Endothelial cell of umbilical vein (primary cell): ENCODE measurements at regions not wholly inside any gene's neighbourhood (a gene's known extent, or its start where the extent isn't known, plus 50 kb on each side); places are given as distances from the start of the nearest gene placed in this dataset.
"Not testable (repeated sequence)": the region's sequence is repeated elsewhere in the genome, so short reads cannot be mapped to it uniquely, and the experiment has no call there.

Experiments
- BruUV-seq: library from RNA; stranded (reverse); fragments of 400-500 nt; replicated peaks from 2 replicates; lab custom pipeline; 2021; lab: Mats Ljungman, UMichigan
- CTCF ChIA-PET: fragments of 300-600, 350-600 bp; sonication (Branson Sonifier 250); formaldehyde crosslinking; loops from one replicate; lab custom pipeline; 2021; ENCODE audit warnings: antibody characterized with exemption, inconsistent platforms; lab: Charles Lee
- POLR2A ChIA-PET: fragments of 300-600, 350-600 bp; sonication (Branson Sonifier 250); formaldehyde crosslinking; loops from one replicate; lab custom pipeline; 2021; ENCODE audit warnings: antibody characterized with exemption, inconsistent platforms; lab: Charles Lee
- DNase-seq: peaks from one replicate; pipeline ENCODE4 v3.0.0-alpha.2; 2011; ENCODE audit warnings: low read depth, low spot score
- FAIRE-seq: peaks from 2 replicates; lab custom pipeline; 2011; peaks lifted over from hg19 to GRCh38; lab: Jason Lieb, UNC
- H2AFZ ChIP-seq: 2 replicates; pipeline ENCODE4 v1.6.0; 2012; ENCODE audit warnings: low read depth, low read length, control low read depth, inconsistent platforms
- H3K27ac ChIP-seq: 2 replicates; pipeline ENCODE4 v1.5.1; 2011; ENCODE audit warnings: low read depth, mild to moderate bottlenecking, control low read depth, low read length, moderate library complexity; ENCODE audit not compliant: insufficient read depth
- H3K27me3 ChIP-seq, 2 experiments: 2 replicates each; pipeline versions ENCODE4 v1.6.0 to v1.6.1; 2011; ENCODE audit warnings: low read length in 2 of 2, mixed read lengths in 1 of 2; ENCODE audit not compliant: control insufficient read depth in 2 of 2, insufficient read depth in 2 of 2
- H3K36me3 ChIP-seq, 2 experiments: 2 replicates in 1 of 2; 3 replicates in 1 of 2; pipeline ENCODE4 v1.5.1; 2011; ENCODE audit warnings: low read length in 2 of 2, mild to moderate bottlenecking in 1 of 2, moderate library complexity in 1 of 2; ENCODE audit not compliant: control insufficient read depth in 2 of 2, insufficient read depth in 2 of 2; ENCODE audit errors: extremely low read depth in 1 of 2
- H3K4me1 ChIP-seq: 3 replicates; pipeline ENCODE4 v1.5.1; 2011; ENCODE audit warnings: mild to moderate bottlenecking, low read length; ENCODE audit not compliant: control insufficient read depth, insufficient read depth; ENCODE audit errors: extremely low read depth
- H3K4me2 ChIP-seq: 2 replicates; pipeline ENCODE4 v1.6.1; 2011; ENCODE audit warnings: low read length, control low read depth, mixed read lengths; ENCODE audit not compliant: insufficient read depth
- H3K4me3 ChIP-seq, 3 experiments: fragments of 200-600 bp in 1 of 3; sonication (generic), shearing (Covaris generic) in 1 of 3; replicated peaks in 1 of 3; 2 replicates each; pipeline ENCODE4 v1.5.1; 2011 to 2016; ENCODE audit warnings: control low read depth in 3 of 3, low read length in 3 of 3, mild to moderate bottlenecking in 2 of 3, inconsistent platforms in 1 of 3, low read depth in 1 of 3, moderate library complexity in 1 of 3; ENCODE audit not compliant: insufficient read depth in 1 of 3
- H3K79me2 ChIP-seq: 2 replicates; pipeline ENCODE4 v1.6.0; 2012; ENCODE audit warnings: low read length, inconsistent platforms; ENCODE audit not compliant: control insufficient read depth, insufficient read depth
- H3K9ac ChIP-seq: replicated peaks from 2 replicates; pipeline ENCODE3; 2011; ENCODE audit warnings: low read length, control low read depth; ENCODE audit not compliant: insufficient read depth; ENCODE audit errors: extremely low read depth
- H3K9me1 ChIP-seq: replicated peaks from 3 replicates; pipeline ENCODE4 v1.6.0; 2011; ENCODE audit warnings: mild to moderate bottlenecking, low read length; ENCODE audit not compliant: control insufficient read depth, insufficient read depth; ENCODE audit errors: extremely low read depth
- H3K9me3 ChIP-seq: replicated peaks from 2 replicates; pipeline ENCODE4 v1.5.1; 2012; ENCODE audit warnings: low read length, inconsistent platforms; ENCODE audit not compliant: control insufficient read depth, insufficient read depth
- H4K20me1 ChIP-seq: replicated peaks from 2 replicates; pipeline ENCODE3; 2011; ENCODE audit warnings: mild to moderate bottlenecking, low read length; ENCODE audit not compliant: control insufficient read depth, insufficient read depth; ENCODE audit errors: extremely low read depth
- CTCF ChIP-seq, 2 donors: IDR thresholded peaks; 1 replicate in 1 of 2; 2 replicates in 1 of 2; pipeline ENCODE4 v1.5.1; 2011; ENCODE audit warnings: low read length in 2 of 2, mild to moderate bottlenecking in 2 of 2, moderate library complexity in 2 of 2, control low read depth in 1 of 2, inconsistent platforms in 1 of 2, low read depth in 1 of 2; ENCODE audit not compliant: insufficient read depth in 1 of 2; ENCODE audit errors: extremely low read depth in 1 of 2
- FOS ChIP-seq: IDR thresholded peaks from 2 replicates; pipeline ENCODE4 v1.6.1; 2011; ENCODE audit warnings: mild to moderate bottlenecking, low read length, moderate library complexity, borderline replicate concordance; ENCODE audit not compliant: insufficient read depth
- GATA2 ChIP-seq: IDR thresholded peaks from 2 replicates; pipeline ENCODE4 v1.7.0; 2011; ENCODE audit warnings: low read depth, mild to moderate bottlenecking, moderate library complexity, mixed read lengths, low read length; ENCODE audit not compliant: insufficient read length, insufficient read depth
- JUN ChIP-seq: IDR thresholded peaks from 2 replicates; pipeline ENCODE4 v1.6.1; 2011; ENCODE audit warnings: borderline replicate concordance, low read depth; ENCODE audit not compliant: insufficient read length, insufficient read depth
- MAX ChIP-seq: IDR thresholded peaks from 2 replicates; pipeline ENCODE4 v1.6.1; 2011; ENCODE audit not compliant: insufficient read depth, insufficient read length
- MYC ChIP-seq: IDR thresholded peaks from one replicate; pipeline ENCODE4 v1.6.1; 2011; ENCODE audit warnings: mild to moderate bottlenecking, low read depth, low read length
- POLR2A ChIP-seq: IDR thresholded peaks from 2 replicates; pipeline ENCODE4 v1.6.1; 2012; ENCODE audit warnings: low read depth, mild to moderate bottlenecking, control low read depth, low read length
- POLR2AphosphoS5 ChIP-seq: IDR thresholded peaks from 2 replicates; pipeline ENCODE4 v1.6.1; 2012; ENCODE audit warnings: low read depth, mild to moderate bottlenecking, control low read depth, low read length, moderate library complexity; ENCODE audit not compliant: insufficient read depth
- dilution Hi-C: fragments of 300-500 bp; cut with MboI; formaldehyde crosslinking; loops from one replicate; pipeline ENCODE4 v1.15.0; 2019; ENCODE audit warnings: low sequenced_read_pairs; ENCODE audit not compliant: extremely low pct_ligation_motif_present
- intact Hi-C: fragments of 100-400 bp; cut with micrococcal nuclease; formaldehyde crosslinking; loops from one replicate; pipeline ENCODE4 v1.10.0; 2022

GRCh38 chr3:75193797-75194196 is 470.3 kb upstream of the FRG2C start:
- FAIRE-seq (no peak), DNase-seq (no peak)
- TF ChIP-seq POLR2AphosphoS5 (no peak), JUN (no peak), GATA2 (no peak), MYC (no peak), FOS (no peak), CTCF (IDR thresholded peaks at IDR 0.05; ENCODE audit: extremely low read depth in 1 of 2, insufficient read depth in 1 of 2, low read depth in 1 of 2, low read length in 2 of 2) (no peak), POLR2A (no peak), MAX (no peak)
- Histone ChIP-seq H3K27me3 (no peaks in the 10 kb centered on the region), H3K36me3 (no peaks in the 10 kb centered on the region), H3K9me1 (no peaks in the 10 kb centered on the region), H4K20me1 (no peaks in the 10 kb centered on the region), H3K27ac (no peak overlapping the region), H3K4me3 (no peak overlapping the region), H2AFZ (no peak overlapping the region), H3K9ac (no peak overlapping the region), H3K4me2 (no peak overlapping the region), H3K79me2 (no peaks in the 10 kb centered on the region), H3K4me1 (no peaks in the 10 kb centered on the region), H3K9me3 (no peaks in the 10 kb centered on the region)
- BruUV-seq: no TSS peak
- ChIA-PET POLR2A (no interaction called here), CTCF (no interaction called here)
- dilution Hi-C loops: no loop called here
- intact Hi-C loops: loop anchor here (5.0 kb wide), 1 partner anchor 359 kb away; no protein-coding TSS in a partner anchor

- intact Hi-C loops, DNase-seq, H3K4me1 ChIP-seq, CTCF ChIA-PET, H3K9me1 ChIP-seq, POLR2A ChIA-PET, H3K4me2 ChIP-seq, H3K9ac ChIP-seq, H3K27ac ChIP-seq, dilution Hi-C loops, H3K36me3 ChIP-seq, H3K79me2 ChIP-seq, H3K27me3 ChIP-seq, H2AFZ ChIP-seq, H3K4me3 ChIP-seq, BruUV-seq, H3K9me3 ChIP-seq, H4K20me1 ChIP-seq, FAIRE-seq: not testable (repeated sequence)
These were observed 449.8 kb upstream of the FRG2C start for GRCh38 chr3:75214332-75214731.
